ENCODE measurements at regions not wholly inside any gene's neighbourhood (a gene's known extent, or its start where the extent isn't known, plus 50 kb on each side); places are given as distances from the start of the nearest gene placed in this dataset.

DNA sequence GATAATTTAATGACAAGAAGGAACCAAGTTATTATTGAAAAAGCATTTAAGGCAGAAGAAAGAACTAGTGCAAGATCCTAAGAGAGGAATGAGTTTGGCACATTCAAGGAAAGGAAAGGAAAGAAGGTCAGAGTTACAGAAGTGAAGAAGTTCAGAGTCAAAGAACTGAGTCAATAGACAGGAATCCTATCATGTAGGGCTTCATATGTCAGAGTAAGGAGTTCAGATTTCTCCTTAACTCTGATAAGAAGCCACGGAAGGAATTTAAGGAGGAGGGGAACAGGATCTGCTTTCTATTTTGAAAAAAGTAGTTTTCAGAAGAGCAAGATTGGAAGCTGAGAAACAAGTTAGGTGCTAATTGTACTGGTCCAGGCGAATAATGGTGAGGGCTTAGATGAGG lies 223.1 kb upstream of the FOXN3 start:
- Histone ChIP-seq H3K27ac (ENCODE audit: low read depth, low read length) (no peak overlapping the region), H3K9me3 (ENCODE audit: control insufficient read depth, low read length) (no peaks in the 10 kb centered on the region), H3K9ac (ENCODE audit: extremely low read depth, low read length, poor library complexity, severe bottlenecking) (no peak overlapping the region), H3K4me1 (ENCODE audit: control insufficient read depth, insufficient read depth, low read length) (no peaks in the 10 kb centered on the region), H3K36me3 (ENCODE audit: control insufficient read depth, insufficient read depth, low read length) (no peaks in the 10 kb centered on the region), H3K4me3 (ENCODE audit: low read length) (no peak overlapping the region), H3K27me3 (ENCODE audit: control insufficient read depth, insufficient read depth, low read length, poor library complexity, severe bottlenecking) (no peaks in the 10 kb centered on the region)
- Mint-ChIP-seq H3K4me3 (no peak overlapping the region), H3K9me3 (peaks cover 4% of the 10 kb centered on the region), H3K27ac (no peak overlapping the region), H3K27me3 (ENCODE audit: insufficient read depth) (no peaks in the 10 kb centered on the region), H3K4me1 (no peaks in the 10 kb centered on the region), H3K36me3 (ENCODE audit: low read depth) (no peaks in the 10 kb centered on the region)
- TF ChIP-seq, protein P1, sequence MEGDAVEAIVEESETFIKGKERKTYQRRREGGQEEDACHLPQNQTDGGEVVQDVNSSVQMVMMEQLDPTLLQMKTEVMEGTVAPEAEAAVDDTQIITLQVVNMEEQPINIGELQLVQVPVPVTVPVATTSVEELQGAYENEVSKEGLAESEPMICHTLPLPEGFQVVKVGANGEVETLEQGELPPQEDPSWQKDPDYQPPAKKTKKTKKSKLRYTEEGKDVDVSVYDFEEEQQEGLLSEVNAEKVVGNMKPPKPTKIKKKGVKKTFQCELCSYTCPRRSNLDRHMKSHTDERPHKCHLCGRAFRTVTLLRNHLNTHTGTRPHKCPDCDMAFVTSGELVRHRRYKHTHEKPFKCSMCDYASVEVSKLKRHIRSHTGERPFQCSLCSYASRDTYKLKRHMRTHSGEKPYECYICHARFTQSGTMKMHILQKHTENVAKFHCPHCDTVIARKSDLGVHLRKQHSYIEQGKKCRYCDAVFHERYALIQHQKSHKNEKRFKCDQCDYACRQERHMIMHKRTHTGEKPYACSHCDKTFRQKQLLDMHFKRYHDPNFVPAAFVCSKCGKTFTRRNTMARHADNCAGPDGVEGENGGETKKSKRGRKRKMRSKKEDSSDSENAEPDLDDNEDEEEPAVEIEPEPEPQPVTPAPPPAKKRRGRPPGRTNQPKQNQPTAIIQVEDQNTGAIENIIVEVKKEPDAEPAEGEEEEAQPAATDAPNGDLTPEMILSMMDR (conservative IDR thresholded peaks at IDR 0.05), result no peak
- no peak for DNase-seq
- WGBS, 2 experiments (ENCODE audit: insufficient coverage in 1 of 2, insufficient read length in 1 of 2), result 88 to 90% methylated on average over 2 of the region's 2 CpGs

DNA sequence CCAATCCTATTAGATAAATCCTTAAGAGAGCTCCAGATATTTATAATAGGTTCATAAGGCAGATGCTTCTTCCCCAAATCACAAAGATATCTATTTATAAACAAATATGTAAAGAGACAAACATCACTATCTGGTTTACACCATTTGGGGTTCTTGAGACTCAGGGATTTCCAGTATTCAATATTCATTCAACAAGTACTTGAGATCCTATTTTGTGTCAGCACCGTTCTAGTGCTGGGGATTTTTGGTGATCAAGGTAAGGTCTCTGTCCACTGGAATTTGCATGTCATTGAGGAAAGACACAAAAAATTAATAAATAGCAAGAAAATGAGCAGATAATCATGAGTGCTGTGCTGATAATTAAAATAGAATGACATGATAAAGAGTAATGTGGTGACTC lies 222.7 kb upstream of the FOXN3 start:
- H3K36me3 ChIP-seq (ENCODE audit: control insufficient read depth, insufficient read depth, low read length), result no peaks in the 10 kb centered on the region
- no peak overlapping the region for H3K27ac ChIP-seq (ENCODE audit: low read depth, low read length)
- H3K36me3 Mint-ChIP-seq (ENCODE audit: low read depth), result no peaks in the 10 kb centered on the region
- 96 to 100% methylated on average over 1 of the region's 1 CpG for WGBS, 2 experiments (ENCODE audit: insufficient coverage in 1 of 2, insufficient read length in 1 of 2)
- peaks cover 4% of the 10 kb centered on the region for H3K9me3 Mint-ChIP-seq
- H3K4me3 ChIP-seq (ENCODE audit: low read length), result no peak overlapping the region
- no peaks in the 10 kb centered on the region for H3K4me1 ChIP-seq (ENCODE audit: control insufficient read depth, insufficient read depth, low read length)
- H3K4me3 Mint-ChIP-seq, result no peak overlapping the region
- no peak overlapping the region for H3K9ac ChIP-seq (ENCODE audit: extremely low read depth, low read length, poor library complexity, severe bottlenecking)
- no peaks in the 10 kb centered on the region for H3K4me1 Mint-ChIP-seq
- no peak for DNase-seq
- H3K27ac Mint-ChIP-seq, result no peak overlapping the region
- no peaks in the 10 kb centered on the region for H3K27me3 Mint-ChIP-seq (ENCODE audit: insufficient read depth)
- no peaks in the 10 kb centered on the region for H3K27me3 ChIP-seq (ENCODE audit: control insufficient read depth, insufficient read depth, low read length, poor library complexity, severe bottlenecking)
- no peaks in the 10 kb centered on the region for H3K9me3 ChIP-seq (ENCODE audit: control insufficient read depth, low read length)
- TF ChIP-seq, protein P1 (conservative IDR thresholded peaks at IDR 0.05), result no peak

DNA sequence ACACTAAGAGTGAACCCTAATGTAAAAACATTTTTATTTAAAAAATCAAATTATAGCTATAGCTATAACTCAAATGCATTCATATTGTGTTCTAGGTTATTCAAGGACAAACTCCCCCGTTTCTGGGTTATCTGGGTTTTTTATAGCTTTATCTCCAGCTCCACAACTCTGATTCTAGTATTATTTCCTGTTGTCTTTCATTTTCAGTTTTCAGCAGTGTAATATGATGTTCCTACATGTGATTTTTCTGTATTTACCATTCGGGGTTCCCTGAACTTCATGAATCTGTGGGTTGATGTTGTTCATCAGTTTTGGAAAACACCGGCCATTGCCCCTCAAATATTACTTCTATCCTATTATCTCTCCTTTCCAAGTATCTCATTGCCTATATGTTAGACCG lies 221.9 kb upstream of the FOXN3 start:
- Mint-ChIP-seq H3K27ac (no peak overlapping the region), H3K4me1 (no peaks in the 10 kb centered on the region), H3K36me3 (ENCODE audit: low read depth) (no peaks in the 10 kb centered on the region), H3K27me3 (ENCODE audit: insufficient read depth) (no peaks in the 10 kb centered on the region), H3K4me3 (no peak overlapping the region), H3K9me3 (peaks cover 4% of the 10 kb centered on the region)
- no peaks in the 10 kb centered on the region for H3K9me3 ChIP-seq (ENCODE audit: control insufficient read depth, low read length)
- no peak overlapping the region for H3K27ac ChIP-seq (ENCODE audit: low read depth, low read length)
- no peaks in the 10 kb centered on the region for H3K27me3 ChIP-seq (ENCODE audit: control insufficient read depth, insufficient read depth, low read length, poor library complexity, severe bottlenecking)
- H3K36me3 ChIP-seq (ENCODE audit: control insufficient read depth, insufficient read depth, low read length), result no peaks in the 10 kb centered on the region
- no peak overlapping the region for H3K9ac ChIP-seq (ENCODE audit: extremely low read depth, low read length, poor library complexity, severe bottlenecking)
- 96 to 100% methylated on average over 4 of the region's 4 CpGs for WGBS, 2 experiments (ENCODE audit: insufficient coverage in 1 of 2, insufficient read length in 1 of 2)
- no peak for DNase-seq
- TF ChIP-seq, protein P1 (conservative IDR thresholded peaks at IDR 0.05), result no peak
- no peak overlapping the region for H3K4me3 ChIP-seq (ENCODE audit: low read length)
- no peaks in the 10 kb centered on the region for H3K4me1 ChIP-seq (ENCODE audit: control insufficient read depth, insufficient read depth, low read length)
